ENCODE measurements at regions not wholly inside any gene's neighbourhood (a gene's known extent, or its start where the extent isn't known, plus 50 kb on each side); places are given as distances from the start of the nearest gene placed in this dataset.

GRCh38 chr9:75718677-75719076 is 171.8 kb upstream of the PCSK5 start:
- intact Hi-C loops (cut with micrococcal nuclease; ENCODE audit: unreplicated experiment), result no loop called here
- CTCF ChIA-PET, result no interaction called here
- no peaks in the 10 kb centered on the region for H3K36me3 ChIP-seq (ENCODE audit: control insufficient read depth, insufficient read depth, low read length)
- no peak overlapping the region for H3K4me3 Mint-ChIP-seq (ENCODE audit: unreplicated experiment)
- H3K9me3 Mint-ChIP-seq (ENCODE audit: unreplicated experiment), result no peaks in the 10 kb centered on the region
- H3K36me3 Mint-ChIP-seq (ENCODE audit: insufficient read depth, unreplicated experiment), result no peaks in the 10 kb centered on the region
- no TSS peak for BruUV-seq (replicated peaks)
- POLR2A ChIA-PET, result no interaction called here
- H3K9me3 ChIP-seq, result no peaks in the 10 kb centered on the region
- H3K4me1 Mint-ChIP-seq (ENCODE audit: low read depth, unreplicated experiment), result no peaks in the 10 kb centered on the region
- H3K27me3 Mint-ChIP-seq (ENCODE audit: insufficient read depth, unreplicated experiment), result no peaks in the 10 kb centered on the region
- H3K27ac Mint-ChIP-seq (ENCODE audit: unreplicated experiment), result no peak overlapping the region
- H3K4me3 ChIP-seq (ENCODE audit: low read depth, low read length), result no peak overlapping the region
- H3K4me1 ChIP-seq, result no peaks in the 10 kb centered on the region
- no peak for TF ChIP-seq CTCF (IDR thresholded peaks at IDR 0.05; ENCODE audit: insufficient read depth in 1 of 2, low read depth in 1 of 2, low read length in 1 of 2, severe bottlenecking in 1 of 2, unreplicated experiment in 1 of 2)
- no peaks in the 10 kb centered on the region for H3K27me3 ChIP-seq (replicated peaks; ENCODE audit: control insufficient read depth, insufficient read depth, low read length)
- no peak for DNase-seq

DNA sequence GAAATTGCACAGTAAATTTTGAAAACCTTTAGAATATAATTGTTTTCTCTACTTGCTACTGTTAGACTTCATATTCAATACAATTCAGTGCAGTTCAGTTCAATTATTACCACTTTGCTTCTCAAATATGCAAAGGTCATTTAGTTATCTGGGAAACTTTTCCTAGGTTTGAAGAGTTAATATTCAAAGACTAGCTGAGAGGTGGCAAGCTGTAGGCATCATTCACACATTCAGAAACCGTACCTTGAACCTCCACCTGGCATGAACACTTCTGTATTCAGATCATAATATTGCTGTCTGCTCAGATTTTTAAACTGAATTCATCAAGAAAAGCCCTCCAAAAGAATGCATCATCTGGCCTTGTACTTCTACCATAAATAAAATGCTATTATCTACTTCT is 162.1 kb upstream of the PCSK5 start:
- H3K36me3 Mint-ChIP-seq (ENCODE audit: insufficient read depth, unreplicated experiment), result no peaks in the 10 kb centered on the region
- Histone ChIP-seq H3K36me3 (ENCODE audit: control insufficient read depth, insufficient read depth, low read length) (no peaks in the 10 kb centered on the region), H3K4me3 (ENCODE audit: low read depth, low read length) (no peak overlapping the region), H3K9me3 (no peaks in the 10 kb centered on the region), H3K27me3 (replicated peaks; ENCODE audit: control insufficient read depth, insufficient read depth, low read length) (no peaks in the 10 kb centered on the region), H3K4me1 (no peaks in the 10 kb centered on the region)
- no peaks in the 10 kb centered on the region for H3K9me3 Mint-ChIP-seq (ENCODE audit: unreplicated experiment)
- ChIA-PET POLR2A (no interaction called here), CTCF (no interaction called here)
- H3K4me3 Mint-ChIP-seq (ENCODE audit: unreplicated experiment), result no peak overlapping the region
- no peaks in the 10 kb centered on the region for H3K27me3 Mint-ChIP-seq (ENCODE audit: insufficient read depth, unreplicated experiment)
- no peaks in the 10 kb centered on the region for H3K4me1 Mint-ChIP-seq (ENCODE audit: low read depth, unreplicated experiment)
- no peak for DNase-seq
- TF ChIP-seq CTCF (IDR thresholded peaks at IDR 0.05; ENCODE audit: insufficient read depth in 1 of 2, low read depth in 1 of 2, low read length in 1 of 2, severe bottlenecking in 1 of 2, unreplicated experiment in 1 of 2), result no peak
- no TSS peak for BruUV-seq (replicated peaks)
- H3K27ac Mint-ChIP-seq (ENCODE audit: unreplicated experiment), result no peak overlapping the region
- intact Hi-C loops (cut with micrococcal nuclease; ENCODE audit: unreplicated experiment), result no loop called here

DNA sequence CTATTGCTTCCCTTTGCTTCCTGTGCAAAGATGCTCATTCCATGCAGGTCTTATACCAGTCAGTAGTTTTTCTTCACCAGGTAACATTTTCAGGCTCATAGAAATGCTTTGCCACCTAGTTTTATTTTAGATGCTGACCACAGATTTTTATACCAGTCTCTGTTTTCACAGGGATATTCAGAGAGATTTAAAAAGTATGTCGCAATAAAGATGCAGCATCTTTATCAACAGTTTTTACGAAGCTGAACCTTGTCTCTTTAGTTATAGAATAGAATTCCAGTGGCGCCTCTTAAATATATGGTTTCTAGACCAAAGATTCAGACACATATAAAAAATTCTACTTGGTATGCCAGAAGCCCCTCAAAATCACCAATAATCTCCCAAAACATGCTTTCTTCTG is 155.7 kb upstream of the PCSK5 start:
- ChIA-PET CTCF (no interaction called here), POLR2A (no interaction called here)
- no peak overlapping the region for H3K4me3 ChIP-seq (ENCODE audit: low read depth, low read length)
- Mint-ChIP-seq H3K4me1 (ENCODE audit: low read depth, unreplicated experiment) (no peaks in the 10 kb centered on the region), H3K4me3 (ENCODE audit: unreplicated experiment) (no peak overlapping the region), H3K27me3 (ENCODE audit: insufficient read depth, unreplicated experiment) (no peaks in the 10 kb centered on the region), H3K27ac (ENCODE audit: unreplicated experiment) (no peak overlapping the region), H3K9me3 (ENCODE audit: unreplicated experiment) (no peaks in the 10 kb centered on the region), H3K36me3 (ENCODE audit: insufficient read depth, unreplicated experiment) (no peaks in the 10 kb centered on the region)
- no TSS peak for BruUV-seq (replicated peaks)
- TF ChIP-seq CTCF (IDR thresholded peaks at IDR 0.05; ENCODE audit: insufficient read depth in 1 of 2, low read depth in 1 of 2, low read length in 1 of 2, severe bottlenecking in 1 of 2, unreplicated experiment in 1 of 2), result no peak
- no peaks in the 10 kb centered on the region for H3K36me3 ChIP-seq (ENCODE audit: control insufficient read depth, insufficient read depth, low read length)
- DNase-seq, result no peak
- intact Hi-C loops (cut with micrococcal nuclease; ENCODE audit: unreplicated experiment), result no loop called here
- H3K9me3 ChIP-seq, result no peaks in the 10 kb centered on the region
- H3K27me3 ChIP-seq (replicated peaks; ENCODE audit: control insufficient read depth, insufficient read depth, low read length), result no peaks in the 10 kb centered on the region
- no peaks in the 10 kb centered on the region for H3K4me1 ChIP-seq
